Trophoblast cell (in vitro differentiated cells and primary cell): ENCODE measurements at regions not wholly inside any gene's neighbourhood (a gene's known extent, or its start where the extent isn't known, plus 50 kb on each side); places are given as distances from the start of the nearest gene placed in this dataset.
A peak's percentile ranks its signal among the peaks of the same experiment; 100 is the strongest.

ENCODE experiments used
- DNase-seq, 2 donors: peaks; one replicate each; pipeline ENCODE4 v3.0.0-alpha.2; 2016
- H2AFZ ChIP-seq: 2 replicates; pipeline ENCODE4 v1.6.1; 2013; ENCODE audit warnings: low read length, moderate library complexity, mild to moderate bottlenecking; ENCODE audit not compliant: insufficient read depth, poor library complexity
- H2AK5ac ChIP-seq: 2 replicates; pipeline ENCODE4 v1.6.1; 2013; ENCODE audit warnings: mild to moderate bottlenecking, low read length
- H2BK120ac ChIP-seq: 2 replicates; pipeline ENCODE4 v1.6.1; 2013; ENCODE audit warnings: low read length, mild to moderate bottlenecking, moderate library complexity; ENCODE audit not compliant: insufficient read depth, poor library complexity
- H2BK12ac ChIP-seq: 2 replicates; pipeline ENCODE4 v1.6.1; 2013; ENCODE audit warnings: mild to moderate bottlenecking, low read length, moderate library complexity
- H2BK5ac ChIP-seq: 2 replicates; pipeline ENCODE4 v1.6.1; 2013; ENCODE audit warnings: low read length, low read depth, moderate library complexity, mild to moderate bottlenecking; ENCODE audit not compliant: poor library complexity
- H3K14ac ChIP-seq: 2 replicates; pipeline ENCODE4 v1.6.1; 2013; ENCODE audit warnings: mild to moderate bottlenecking, low read length
- H3K18ac ChIP-seq: 2 replicates; pipeline ENCODE4 v1.6.1; 2013; ENCODE audit warnings: mild to moderate bottlenecking, low read length
- H3K23ac ChIP-seq: 2 replicates; pipeline ENCODE4 v1.6.1; 2013; ENCODE audit warnings: low read length
- H3K27ac ChIP-seq: 2 replicates; pipeline ENCODE4 v1.5.1; 2013; ENCODE audit warnings: low read depth, mild to moderate bottlenecking, inconsistent platforms, low read length, moderate library complexity
- H3K27me3 ChIP-seq: 2 replicates; pipeline ENCODE4 v1.6.1; 2013; ENCODE audit warnings: inconsistent platforms, mild to moderate bottlenecking, low read length, moderate library complexity; ENCODE audit not compliant: insufficient read depth
- H3K36me3 ChIP-seq, 2 experiments: 1 replicate in 1 of 2; 2 replicates in 1 of 2; pipeline ENCODE4 v1.6.1; 2013; ENCODE audit warnings: low read length in 2 of 2, mild to moderate bottlenecking in 2 of 2, moderate library complexity in 1 of 2; ENCODE audit not compliant: insufficient read depth in 2 of 2, control insufficient read depth in 1 of 2
- H3K4ac ChIP-seq: 2 replicates; pipeline ENCODE4 v1.6.1; 2013; ENCODE audit warnings: low read depth, mild to moderate bottlenecking, low read length, moderate library complexity
- H3K4me1 ChIP-seq, 2 experiments: 1 replicate in 1 of 2; 2 replicates in 1 of 2; pipeline ENCODE4 v1.6.1; 2013; ENCODE audit warnings: low read length in 2 of 2, mild to moderate bottlenecking in 2 of 2, moderate library complexity in 1 of 2; ENCODE audit not compliant: insufficient read depth in 2 of 2, control insufficient read depth in 1 of 2
- H3K4me2 ChIP-seq: 2 replicates; pipeline ENCODE4 v1.6.1; 2013; ENCODE audit warnings: inconsistent platforms, mild to moderate bottlenecking, low read length, moderate library complexity
- H3K4me3 ChIP-seq: 2 replicates; pipeline ENCODE4 v1.5.1; 2013; ENCODE audit warnings: mild to moderate bottlenecking, low read depth, low read length, inconsistent platforms
- H3K79me1 ChIP-seq: one replicate; pipeline ENCODE4 v1.6.1; 2013; ENCODE audit warnings: low read length
- H3K79me2 ChIP-seq: 2 replicates; pipeline ENCODE4 v1.6.1; 2013; ENCODE audit warnings: low read length, mild to moderate bottlenecking; ENCODE audit not compliant: control insufficient read depth, insufficient read depth, poor library complexity
- H3K9ac ChIP-seq: 2 replicates; pipeline ENCODE4 v1.6.1; 2013; ENCODE audit warnings: mild to moderate bottlenecking, low read length
- H3K9me3 ChIP-seq: 2 replicates; pipeline ENCODE4 v1.6.1; 2013; ENCODE audit warnings: low read depth, mild to moderate bottlenecking, control low read depth, inconsistent platforms, low read length; ENCODE audit not compliant: insufficient read depth
- H4K12ac ChIP-seq: 2 replicates; pipeline ENCODE4 v1.6.1; 2013; ENCODE audit warnings: low read depth, mild to moderate bottlenecking, low read length, moderate library complexity
- H4K8ac ChIP-seq: 2 replicates; pipeline ENCODE4 v1.6.1; 2013; ENCODE audit warnings: low read depth, mild to moderate bottlenecking, low read length, moderate library complexity
- H4K91ac ChIP-seq: one replicate; pipeline ENCODE4 v1.6.1; 2013; ENCODE audit warnings: low read depth, mild to moderate bottlenecking, low read length, moderate library complexity
- WGBS: extraction: QIAGEN DNeasy Blood & Tissue Kit; methylation state at CpG from one replicate; pipeline ENCODE4 v1.1.7; 2013; ENCODE audit warnings: missing lambda C conversion rate; ENCODE audit not compliant: insufficient read length, insufficient coverage; ENCODE audit errors: extremely low coverage; 5-methylcytosine and 5-hydroxymethylcytosine counted together

DNA sequence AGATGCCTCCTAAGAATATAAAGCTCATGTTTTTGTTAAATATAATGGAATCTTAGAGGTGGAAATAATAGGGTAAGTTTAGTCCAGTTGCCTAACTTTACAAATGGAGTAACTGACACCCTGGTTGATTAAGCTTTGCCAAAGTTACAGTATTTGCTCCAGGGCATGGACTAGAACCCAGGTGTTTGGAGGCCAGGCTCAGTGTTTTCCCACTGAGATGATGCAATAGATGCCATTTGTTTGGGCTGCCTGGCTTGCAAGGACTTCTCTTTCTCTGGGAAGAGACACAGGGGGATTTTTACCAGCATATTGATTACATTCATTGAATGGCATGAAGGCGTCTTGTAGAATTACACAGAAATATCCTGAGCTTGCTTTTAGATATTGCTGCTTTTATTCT, 397.8 kb downstream of the SLC4A3 start:
- Histone ChIP-seq H3K18ac (no peak overlapping the region), H2BK12ac (no peak overlapping the region), H4K91ac (no peak overlapping the region), H4K12ac (no peak overlapping the region), H2BK5ac (no peak overlapping the region), H3K23ac (no peak overlapping the region), H2BK120ac (no peak overlapping the region), H4K8ac (no peak overlapping the region), H3K14ac (no peak overlapping the region), H3K79me1 (no peaks in the 10 kb centered on the region), H3K4ac (no peak overlapping the region), H3K27ac (no peak overlapping the region), H3K4me1 (no peaks in the 10 kb centered on the region), H2AK5ac (no peak overlapping the region), H3K27me3 (no peaks in the 10 kb centered on the region), H3K4me3 (no peak overlapping the region), H3K9ac (no peak overlapping the region), H3K79me2 (no peaks in the 10 kb centered on the region), H3K36me3 (no peaks in the 10 kb centered on the region), H2AFZ (no peak overlapping the region), H3K4me2 (no peak overlapping the region), H3K9me3 (no peaks in the 10 kb centered on the region)
- peak; percentile 11 to 49 for DNase-seq
- no CpG with 5 or more reads among the region's 1 CpG for WGBS

DNA sequence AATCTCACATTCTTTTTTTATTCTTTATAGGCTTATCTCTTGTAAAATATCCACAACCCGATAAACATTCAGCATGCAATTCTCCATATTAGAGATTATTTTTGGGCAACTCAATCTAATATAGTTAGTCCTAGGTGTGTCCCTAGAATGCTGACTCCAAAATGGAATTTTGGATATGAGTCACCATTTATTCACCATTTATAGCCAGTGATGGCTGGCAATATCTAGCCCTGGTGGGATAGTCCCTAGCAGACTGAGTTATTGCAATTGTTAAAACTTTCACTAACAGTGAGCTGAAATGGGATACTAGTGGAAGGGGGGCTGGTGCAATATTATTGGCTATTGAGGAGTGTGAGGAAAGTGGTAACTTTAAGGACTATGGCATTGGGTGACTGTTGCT, 401.6 kb downstream of the SLC4A3 start:
- H2BK12ac ChIP-seq, result no peak overlapping the region
- peaks cover 2% of the 10 kb centered on the region for H3K9me3 ChIP-seq
- H3K27ac ChIP-seq, result no peak overlapping the region

DNA sequence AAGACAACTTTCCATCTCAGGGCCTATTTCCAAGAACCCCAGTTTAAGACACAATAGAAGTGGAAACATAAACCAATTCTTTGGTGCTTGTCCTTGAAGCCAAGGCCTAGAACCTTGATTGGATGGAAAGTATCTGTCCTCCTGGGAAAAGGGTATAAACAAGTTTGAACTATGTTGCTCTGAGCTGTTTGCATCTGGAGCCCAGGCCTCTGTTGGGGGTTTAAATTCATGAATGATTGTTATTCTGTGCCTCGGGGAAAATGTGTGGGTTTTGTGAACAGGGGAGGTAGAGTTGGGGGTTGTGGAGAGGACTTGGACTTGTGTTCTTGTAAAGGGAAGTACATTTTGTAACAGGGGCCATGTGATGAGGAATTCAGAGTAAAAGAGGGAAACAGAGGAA, 406.1 kb downstream of the SLC4A3 start:
- no peak overlapping the region for H3K4me3 ChIP-seq
- H2AK5ac ChIP-seq, result no peak overlapping the region
- H3K79me2 ChIP-seq, result no peaks in the 10 kb centered on the region
- peak overlapping the region; percentile 9 for H2BK5ac ChIP-seq
- no peak for DNase-seq
- no peak overlapping the region for H3K18ac ChIP-seq
- peak overlapping the region; percentile 56 for H2BK12ac ChIP-seq
- no peak overlapping the region for H3K4ac ChIP-seq
- H4K91ac ChIP-seq, result peak overlapping the region; percentile 59
- H3K79me1 ChIP-seq, result no peaks in the 10 kb centered on the region
- no peak overlapping the region for H4K12ac ChIP-seq
- H3K9ac ChIP-seq, result no peak overlapping the region
- WGBS, result no CpG with 5 or more reads among the region's 1 CpG
- peak overlapping the region; percentile 77 for H2BK120ac ChIP-seq
- H3K27ac ChIP-seq, result no peak overlapping the region
- no peak overlapping the region for H3K4me2 ChIP-seq
- no peak overlapping the region for H3K14ac ChIP-seq
- no peak overlapping the region for H4K8ac ChIP-seq
- no peaks in the 10 kb centered on the region for H3K27me3 ChIP-seq
- H3K36me3 ChIP-seq, result no peaks in the 10 kb centered on the region
- no peak overlapping the region for H3K23ac ChIP-seq
- H2AFZ ChIP-seq, result no peak overlapping the region
- peaks cover 7 to 9% of the 10 kb centered on the region in 2 experiments for H3K4me1 ChIP-seq
- peaks cover 2% of the 10 kb centered on the region for H3K9me3 ChIP-seq

More for the DNA sequence above, 401.6 kb downstream of the SLC4A3 start:
- Histone ChIP-seq H3K79me2 (no peaks in the 10 kb centered on the region), H2BK120ac (no peak overlapping the region), H3K9ac (no peak overlapping the region), H2AFZ (no peak overlapping the region), H3K23ac (no peak overlapping the region), H3K18ac (no peak overlapping the region), H4K12ac (no peak overlapping the region), H3K4me2 (no peak overlapping the region), H4K91ac (no peak overlapping the region), H4K8ac (no peak overlapping the region), H2AK5ac (no peak overlapping the region), H2BK5ac (no peak overlapping the region), H3K4me3 (no peak overlapping the region), H3K14ac (no peak overlapping the region), H3K4me1 (peaks cover 4 to 5% of the 10 kb centered on the region in 2 experiments), H3K4ac (no peak overlapping the region), H3K36me3 (no peaks in the 10 kb centered on the region), H3K27me3 (no peaks in the 10 kb centered on the region), H3K79me1 (no peaks in the 10 kb centered on the region)
- no CpG with 5 or more reads among the region's 1 CpG for whole genome bisulfite sequencing
- no peak for DNase-seq

DNA sequence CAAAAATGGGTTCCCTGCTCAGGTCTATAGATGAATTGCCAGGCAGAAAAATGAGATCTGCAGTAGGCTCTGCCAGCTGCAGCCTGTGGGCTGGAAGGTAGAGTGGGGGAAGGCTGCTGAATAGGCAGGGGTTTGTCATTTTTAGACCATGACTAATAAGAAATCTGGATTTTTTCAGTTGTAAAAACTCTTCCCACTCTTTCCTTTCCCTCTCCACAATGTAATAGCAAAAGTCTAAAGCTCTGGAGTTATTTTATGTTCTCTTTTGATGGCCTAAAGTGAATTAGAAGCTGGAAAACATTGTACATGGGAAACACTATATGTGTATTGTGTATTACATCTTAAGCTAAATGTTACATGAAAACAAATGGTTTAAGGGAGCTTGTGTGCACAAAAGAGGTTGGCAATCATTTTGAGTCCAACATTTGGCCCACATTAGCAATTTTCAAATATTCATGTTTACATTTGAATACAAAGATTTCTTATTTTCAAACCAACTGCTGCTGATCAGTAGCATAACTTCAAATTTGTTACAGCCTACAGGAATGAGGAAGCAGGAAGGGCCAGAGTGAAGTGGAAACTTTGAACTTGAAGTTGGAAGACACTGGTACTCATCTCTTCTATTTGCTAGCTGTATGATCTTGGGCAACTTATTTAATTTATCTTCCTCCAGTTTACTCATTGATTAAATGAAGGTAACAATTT, 407.1 kb downstream of the SLC4A3 start:
- Histone ChIP-seq H3K79me2 (no peaks in the 10 kb centered on the region), H3K36me3 (no peaks in the 10 kb centered on the region), H4K8ac (no peak overlapping the region), H3K4me2 (peak overlapping the region; percentile 3), H2BK12ac (no peak overlapping the region), H3K4me3 (no peak overlapping the region), H4K91ac (peak overlapping the region; percentile 9), H2BK120ac (peak overlapping the region; percentile 2), H3K9me3 (peaks cover 2% of the 10 kb centered on the region), H3K14ac (peak overlapping the region; percentile 7), H2AK5ac (no peak overlapping the region), H3K79me1 (no peaks in the 10 kb centered on the region), H2AFZ (no peak overlapping the region), H3K27me3 (no peaks in the 10 kb centered on the region), H3K4me1 (peaks cover 7 to 9% of the 10 kb centered on the region in 2 experiments), H3K18ac (no peak overlapping the region), H3K27ac (peak overlapping the region; percentile 23), H4K12ac (no peak overlapping the region), H2BK5ac (no peak overlapping the region), H3K23ac (no peak overlapping the region), H3K4ac (no peak overlapping the region), H3K9ac (no peak overlapping the region)
- peak in 1 of 2 donors; percentile 15 for DNase-seq
